Right lobe of liver (tissue), 4 donors: ENCODE measurements at regions not wholly inside any gene's neighbourhood (a gene's known extent, or its start where the extent isn't known, plus 50 kb on each side); places are given as distances from the start of the nearest gene placed in this dataset.

Experiments used
- POLR2A ChIP-seq: fragments of 450-650 bp; IDR thresholded peaks from one replicate; pipeline ENCODE4 v1.6.1; 2017; ENCODE audit warnings: antibody characterized with exemption, mild to moderate bottlenecking
- TF ChIP-seq, protein P1 (sequence below), 4 donors: fragments of 200-600 bp in 3 of 4; fragments of 450-650 bp in 1 of 4; IDR thresholded peaks; one replicate each; pipeline versions ENCODE4 v1.5.1 to v1.8.0; 2016 to 2022; ENCODE audit warnings: antibody characterized with exemption in 4 of 4, mild to moderate bottlenecking in 2 of 4
- donor health status: DM: no; HTN: no; CAD: no.
- donor health status: DM: no; HTN: no; CAD: no.
- donor health status: DM: no; HTN: yes; CAD: no.

DNA sequence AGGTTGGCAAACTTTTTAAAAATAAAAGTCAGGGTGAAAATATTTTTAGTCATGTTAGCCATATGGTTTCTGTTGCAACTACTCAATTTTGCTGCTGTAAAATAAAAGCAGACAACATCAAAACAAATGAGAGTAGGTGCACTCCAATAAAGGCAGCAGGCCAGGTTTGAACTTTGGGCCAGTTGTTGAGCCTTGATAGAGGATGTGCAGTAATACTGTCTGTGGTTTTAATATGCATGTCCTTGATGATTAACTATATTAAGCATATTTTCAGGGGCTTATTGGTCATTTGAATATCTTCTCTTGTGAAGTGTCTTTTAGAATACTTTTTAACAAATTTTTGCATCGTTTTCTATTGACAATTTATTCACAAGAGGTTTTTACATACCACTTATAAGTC lies 1399.9 kb upstream of the B3GALT2 start:
- TF ChIP-seq, protein P1, sequence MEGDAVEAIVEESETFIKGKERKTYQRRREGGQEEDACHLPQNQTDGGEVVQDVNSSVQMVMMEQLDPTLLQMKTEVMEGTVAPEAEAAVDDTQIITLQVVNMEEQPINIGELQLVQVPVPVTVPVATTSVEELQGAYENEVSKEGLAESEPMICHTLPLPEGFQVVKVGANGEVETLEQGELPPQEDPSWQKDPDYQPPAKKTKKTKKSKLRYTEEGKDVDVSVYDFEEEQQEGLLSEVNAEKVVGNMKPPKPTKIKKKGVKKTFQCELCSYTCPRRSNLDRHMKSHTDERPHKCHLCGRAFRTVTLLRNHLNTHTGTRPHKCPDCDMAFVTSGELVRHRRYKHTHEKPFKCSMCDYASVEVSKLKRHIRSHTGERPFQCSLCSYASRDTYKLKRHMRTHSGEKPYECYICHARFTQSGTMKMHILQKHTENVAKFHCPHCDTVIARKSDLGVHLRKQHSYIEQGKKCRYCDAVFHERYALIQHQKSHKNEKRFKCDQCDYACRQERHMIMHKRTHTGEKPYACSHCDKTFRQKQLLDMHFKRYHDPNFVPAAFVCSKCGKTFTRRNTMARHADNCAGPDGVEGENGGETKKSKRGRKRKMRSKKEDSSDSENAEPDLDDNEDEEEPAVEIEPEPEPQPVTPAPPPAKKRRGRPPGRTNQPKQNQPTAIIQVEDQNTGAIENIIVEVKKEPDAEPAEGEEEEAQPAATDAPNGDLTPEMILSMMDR (IDR thresholded peaks at IDR 0.05), result no peak
- no peak for TF ChIP-seq POLR2A
